Naive thymus-derived CD4-positive, alpha-beta T cell (primary cell): ENCODE measurements at regions not wholly inside any gene's neighbourhood (a gene's known extent, or its start where the extent isn't known, plus 50 kb on each side); places are given as distances from the start of the nearest gene placed in this dataset.

Experiments
- ATAC-seq: fragments of 150-1000 bp; cut with Tn5 transposase; 2 replicates; pipeline ENCODE4 v1.10.0; 2021; ENCODE audit warnings: mild to moderate bottlenecking, moderate library complexity
- CTCF ChIA-PET: fragments of 350-600 bp; sonication (Branson Sonifier 250); formaldehyde crosslinking; loops from one replicate; lab custom pipeline; 2021; ENCODE audit warnings: antibody characterized with exemption; lab: Charles Lee
- POLR2A ChIA-PET: fragments of 350-600 bp; sonication (Branson Sonifier 250); formaldehyde crosslinking; loops from one replicate; lab custom pipeline; 2021; ENCODE audit warnings: antibody characterized with exemption, inconsistent platforms; lab: Charles Lee
- DNase-seq, 9 donors: peaks; one replicate each; pipeline versions ENCODE4 v3.0.0 to v3.0.0-alpha.2; 2020 to 2022; ENCODE audit warnings: mixed read lengths in 1 of 9
- H3K27ac ChIP-seq: one replicate; pipeline ENCODE4 v1.7.0; 2013; ENCODE audit warnings: mild to moderate bottlenecking, low read depth, low read length, moderate library complexity
- H3K27me3 ChIP-seq, 2 donors: one replicate each; pipeline ENCODE4 v1.7.0; 2013; ENCODE audit warnings: low read length in 2 of 2, mild to moderate bottlenecking in 2 of 2, moderate library complexity in 2 of 2; ENCODE audit not compliant: control insufficient read depth in 2 of 2, insufficient read depth in 2 of 2
- H3K36me3 ChIP-seq, 3 experiments: 1 replicate in 2 of 3; 2 replicates in 1 of 3; pipeline ENCODE4 v1.7.0; 2013; ENCODE audit warnings: low read length in 3 of 3, mild to moderate bottlenecking in 3 of 3, moderate library complexity in 1 of 3; ENCODE audit not compliant: insufficient read depth in 3 of 3, control insufficient read depth in 2 of 3
- H3K4me1 ChIP-seq, 2 donors: one replicate each; pipeline ENCODE4 v1.7.0; 2013; ENCODE audit warnings: low read length in 2 of 2, mild to moderate bottlenecking in 2 of 2, moderate library complexity in 1 of 2; ENCODE audit not compliant: control insufficient read depth in 2 of 2, insufficient read depth in 2 of 2
- H3K4me3 ChIP-seq: 2 replicates; pipeline ENCODE4 v1.7.0; 2013; ENCODE audit warnings: mild to moderate bottlenecking, low read length
- H3K9me3 ChIP-seq, 3 experiments: 1 replicate in 2 of 3; 2 replicates in 1 of 3; pipeline ENCODE4 v1.7.0; 2013; ENCODE audit warnings: low read length in 3 of 3; ENCODE audit not compliant: control insufficient read depth in 2 of 3
- H3K27ac Mint-ChIP-seq, 9 donors: one replicate each; pipeline ENCODE4 v1.8.0; 2020 to 2022; ENCODE audit warnings: mixed read lengths in 9 of 9, mild to moderate bottlenecking in 8 of 9, moderate library complexity in 5 of 9, inconsistent platforms in 2 of 9
- H3K27me3 Mint-ChIP-seq, 5 donors: one replicate each; pipeline ENCODE4 v1.8.0; 2021 to 2022; ENCODE audit warnings: mixed read lengths in 5 of 5, mild to moderate bottlenecking in 1 of 5
- H3K36me3 Mint-ChIP-seq, 5 donors: one replicate each; pipeline ENCODE4 v1.8.0; 2020 to 2022; ENCODE audit warnings: mixed read lengths in 5 of 5, mild to moderate bottlenecking in 3 of 5, inconsistent platforms in 1 of 5
- H3K4me1 Mint-ChIP-seq, 7 donors: one replicate each; pipeline ENCODE4 v1.8.0; 2020 to 2022; ENCODE audit warnings: mixed read lengths in 7 of 7, mild to moderate bottlenecking in 3 of 7, inconsistent platforms in 1 of 7
- H3K4me3 Mint-ChIP-seq, 10 donors: one replicate each; pipeline ENCODE4 v1.8.0; 2020 to 2022; ENCODE audit warnings: mild to moderate bottlenecking in 10 of 10, mixed read lengths in 10 of 10, moderate library complexity in 6 of 10, inconsistent platforms in 2 of 10
- H3K9me3 Mint-ChIP-seq, 11 donors: one replicate each; pipeline ENCODE4 v1.8.0; 2020 to 2022; ENCODE audit warnings: mixed read lengths in 11 of 11, mild to moderate bottlenecking in 4 of 11, inconsistent platforms in 1 of 11, moderate library complexity in 1 of 11
- intact Hi-C, 2 donors: fragments of 100-400 bp; cut with micrococcal nuclease; formaldehyde crosslinking; loops; one replicate each; pipeline ENCODE4 v1.15.1; 2023

- intact Hi-C loops = no loop called here
- no peak overlapping the region for H3K4me3 Mint-ChIP-seq
- ChIA-PET POLR2A (no interaction called here), CTCF (no interaction called here)
- Histone ChIP-seq H3K9me3 (peaks cover 0 to 5% (median 0%) of the 10 kb centered on the region in 3 experiments), H3K27ac (no peak overlapping the region), H3K27me3 (no peaks in the 10 kb centered on the region), H3K36me3 (no peaks in the 10 kb centered on the region), H3K4me3 (no peak overlapping the region), H3K4me1 (no peaks in the 10 kb centered on the region)
- peaks cover 0 to 18% (median 4%) of the 10 kb centered on the region in 11 donors for H3K9me3 Mint-ChIP-seq
- H3K27me3 Mint-ChIP-seq = peaks cover 5 to 47% (median 12%) of the 10 kb centered on the region in 5 donors
- DNase-seq (no peak), ATAC-seq (no peak)
- peaks cover 0 to 4% (median 0%) of the 10 kb centered on the region in 5 donors for H3K36me3 Mint-ChIP-seq
- peaks cover 0 to 3% (median 0%) of the 10 kb centered on the region in 7 donors for H3K4me1 Mint-ChIP-seq
- H3K27ac Mint-ChIP-seq = no peak overlapping the region
Observed at GRCh38 chr20:48156521-48156920, 371.2 kb upstream of the SULF2 start.

DNA sequence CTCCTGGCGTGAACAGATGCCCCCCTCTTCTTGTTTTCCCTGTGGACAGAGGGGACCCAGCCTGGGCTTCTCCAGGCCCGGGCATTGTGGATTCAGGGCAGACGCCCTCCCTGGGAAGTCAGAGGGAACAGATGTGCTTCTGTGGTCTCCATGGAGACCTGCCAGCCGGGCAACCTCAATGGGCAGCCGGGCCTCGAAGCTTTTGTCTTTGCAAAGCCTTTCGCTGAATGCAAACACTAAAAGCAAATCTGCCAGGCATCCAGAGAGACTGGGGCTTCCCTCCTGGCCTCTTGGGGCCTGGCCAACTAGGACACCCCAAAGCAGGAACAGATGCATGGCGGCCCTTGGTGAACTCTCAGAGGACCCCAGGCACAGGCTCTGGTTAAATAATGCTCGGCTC lies 370.0 kb upstream of the SULF2 start:
- H3K4me1 Mint-ChIP-seq = peaks cover 0 to 3% (median 0%) of the 10 kb centered on the region in 7 donors
- H3K4me3 Mint-ChIP-seq = no peak overlapping the region
- Histone ChIP-seq H3K27ac (no peak overlapping the region), H3K4me3 (no peak overlapping the region), H3K36me3 (no peaks in the 10 kb centered on the region), H3K4me1 (no peaks in the 10 kb centered on the region), H3K27me3 (no peaks in the 10 kb centered on the region), H3K9me3 (peaks cover 0 to 5% (median 0%) of the 10 kb centered on the region in 3 experiments)
- ChIA-PET CTCF (no interaction called here), POLR2A (no interaction called here)
- intact Hi-C loops = no loop called here
- H3K27me3 Mint-ChIP-seq = peaks cover 5 to 41% (median 9%) of the 10 kb centered on the region in 5 donors
- H3K36me3 Mint-ChIP-seq = peaks cover 0 to 4% (median 0%) of the 10 kb centered on the region in 5 donors
- ATAC-seq (no peak), DNase-seq (no peak)
- H3K27ac Mint-ChIP-seq = no peak overlapping the region
- peaks cover 0 to 18% (median 4%) of the 10 kb centered on the region in 11 donors for H3K9me3 Mint-ChIP-seq

DNA sequence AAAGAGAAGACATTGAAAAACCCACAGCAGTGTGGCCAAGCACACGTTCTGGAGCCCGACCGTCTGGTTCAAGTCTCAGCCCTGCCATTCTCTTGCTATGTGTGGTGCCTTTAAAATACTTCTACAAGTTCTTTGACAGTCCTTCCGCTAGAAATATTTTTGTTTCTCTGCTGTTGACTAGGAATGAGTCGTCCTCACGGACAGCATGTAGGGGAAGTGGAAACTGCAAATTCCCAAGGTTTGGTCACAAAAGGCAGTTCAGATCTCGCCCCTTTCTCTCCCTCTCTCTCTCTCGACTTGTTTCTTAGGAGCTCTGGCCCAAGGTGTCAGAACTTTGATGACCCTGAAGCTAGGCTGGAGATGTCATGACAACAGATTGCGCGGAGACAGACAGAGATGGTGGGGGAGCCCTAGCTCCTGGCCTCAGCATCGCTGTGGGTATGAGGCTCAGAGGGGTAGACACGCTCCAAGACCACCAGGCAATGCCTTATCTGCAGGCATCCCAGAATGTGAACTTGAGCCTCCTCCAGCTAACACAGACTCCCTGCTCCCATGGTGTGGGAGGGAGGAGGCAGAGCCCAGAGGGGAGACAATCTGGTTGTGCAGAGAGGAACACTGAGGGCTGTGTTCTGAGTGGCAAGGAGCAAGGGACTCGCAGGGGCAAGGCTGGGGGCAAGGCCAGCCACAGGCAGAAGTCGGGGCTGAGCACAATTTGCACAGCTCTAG lies 368.9 kb upstream of the SULF2 start:
- Mint-ChIP-seq H3K36me3 (peaks cover 0 to 4% (median 0%) of the 10 kb centered on the region in 5 donors), H3K27me3 (peaks cover 5 to 35% (median 9%) of the 10 kb centered on the region in 5 donors), H3K9me3 (peaks cover 0 to 18% (median 4%) of the 10 kb centered on the region in 11 donors), H3K4me3 (no peak overlapping the region), H3K4me1 (peaks cover 0 to 3% (median 0%) of the 10 kb centered on the region in 7 donors), H3K27ac (no peak overlapping the region)
- Histone ChIP-seq H3K4me1 (no peaks in the 10 kb centered on the region), H3K27ac (no peak overlapping the region), H3K36me3 (no peaks in the 10 kb centered on the region), H3K9me3 (peaks cover 0 to 5% (median 0%) of the 10 kb centered on the region in 3 experiments), H3K4me3 (no peak overlapping the region), H3K27me3 (no peaks in the 10 kb centered on the region)
- CTCF ChIA-PET = no interaction called here
- intact Hi-C loops = no loop called here
- ATAC-seq (no peak), DNase-seq (no peak)
- POLR2A ChIA-PET = no interaction called here

DNA sequence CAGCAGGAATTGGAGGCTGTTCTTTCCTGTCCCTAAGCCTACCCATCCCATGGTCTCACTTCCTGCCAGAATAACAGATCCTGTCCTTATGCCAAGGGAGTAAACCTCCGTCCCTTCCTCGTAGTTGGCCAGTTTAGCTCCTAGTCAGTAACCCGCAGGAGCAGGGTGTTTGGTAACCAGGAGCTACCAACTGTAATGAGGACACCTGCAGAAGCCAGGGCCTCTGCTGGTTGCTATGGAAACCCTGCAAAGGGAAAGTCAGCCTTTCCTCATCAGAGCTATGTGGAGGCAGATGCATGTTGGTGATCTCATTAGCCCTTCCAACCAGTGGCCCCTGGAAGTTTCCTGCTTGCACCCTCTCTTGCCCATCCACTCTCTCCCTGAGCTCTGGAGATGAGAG lies 368.2 kb upstream of the SULF2 start:
- H3K27ac ChIP-seq = no peak overlapping the region
- peaks cover 0 to 5% (median 0%) of the 10 kb centered on the region in 3 experiments for H3K9me3 ChIP-seq
- no peaks in the 10 kb centered on the region for H3K4me1 ChIP-seq
- no peaks in the 10 kb centered on the region for H3K27me3 ChIP-seq
- DNase-seq (no peak), ATAC-seq (no peak)
- no peak overlapping the region for H3K4me3 ChIP-seq
- ChIA-PET POLR2A (no interaction called here), CTCF (no interaction called here)
- no peak overlapping the region for H3K27ac Mint-ChIP-seq
- peaks cover 5 to 35% (median 9%) of the 10 kb centered on the region in 5 donors for H3K27me3 Mint-ChIP-seq
- intact Hi-C loops = no loop called here
- peaks cover 0 to 4% (median 0%) of the 10 kb centered on the region in 5 donors for H3K36me3 Mint-ChIP-seq
- peaks cover 0 to 18% (median 4%) of the 10 kb centered on the region in 11 donors for H3K9me3 Mint-ChIP-seq
- H3K4me3 Mint-ChIP-seq = no peak overlapping the region
- no peaks in the 10 kb centered on the region for H3K36me3 ChIP-seq
- peaks cover 0 to 3% (median 0%) of the 10 kb centered on the region in 7 donors for H3K4me1 Mint-ChIP-seq

- no peak for ATAC-seq
- DNase-seq = no peak
- Histone ChIP-seq H3K4me3 (no peak overlapping the region), H3K36me3 (no peaks in the 10 kb centered on the region), H3K27me3 (no peaks in the 10 kb centered on the region), H3K27ac (no peak overlapping the region), H3K9me3 (peaks cover 0 to 5% (median 0%) of the 10 kb centered on the region in 3 experiments), H3K4me1 (no peaks in the 10 kb centered on the region)
- H3K4me3 Mint-ChIP-seq = no peak overlapping the region
- peaks cover 4 to 35% (median 6%) of the 10 kb centered on the region in 5 donors for H3K27me3 Mint-ChIP-seq
- H3K9me3 Mint-ChIP-seq = peaks cover 0 to 18% (median 4%) of the 10 kb centered on the region in 11 donors
- no peak overlapping the region for H3K27ac Mint-ChIP-seq
- H3K36me3 Mint-ChIP-seq = peaks cover 0 to 4% (median 0%) of the 10 kb centered on the region in 5 donors
- intact Hi-C loops = no loop called here
- CTCF ChIA-PET = no interaction called here
- H3K4me1 Mint-ChIP-seq = peaks cover 0 to 2% (median 0%) of the 10 kb centered on the region in 7 donors
- POLR2A ChIA-PET = no interaction called here
Observed at GRCh38 chr20:48153103-48153502, 367.8 kb upstream of the SULF2 start.

DNA sequence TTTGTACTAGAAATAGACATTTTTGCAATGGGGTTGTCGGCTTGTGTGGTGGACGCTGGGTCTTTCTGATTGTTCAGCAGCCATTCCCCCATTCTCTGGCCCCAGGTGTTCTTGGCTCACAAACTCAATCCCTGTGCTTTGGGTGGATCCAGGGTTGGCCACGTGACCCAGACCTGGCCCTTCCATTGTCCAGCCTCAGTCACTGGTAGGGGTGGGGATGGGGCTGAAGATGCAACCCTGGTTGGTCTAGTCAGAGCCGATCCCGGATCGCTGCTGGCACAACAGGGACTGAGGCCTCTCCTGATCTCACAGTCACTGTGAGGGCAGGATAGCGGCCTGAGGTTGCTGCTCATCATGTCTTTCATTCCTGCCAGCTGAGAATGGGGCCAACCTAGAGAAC lies 365.3 kb upstream of the SULF2 start:
- intact Hi-C loops = no loop called here
- H3K36me3 ChIP-seq = no peaks in the 10 kb centered on the region
- CTCF ChIA-PET = no interaction called here
- H3K27ac ChIP-seq = no peak overlapping the region
- Mint-ChIP-seq H3K4me1 (no peaks in the 10 kb centered on the region), H3K36me3 (peaks cover 0 to 4% (median 0%) of the 10 kb centered on the region in 5 donors), H3K9me3 (peaks cover 0 to 8% (median under 1%) of the 10 kb centered on the region in 11 donors), H3K27me3 (peaks cover 0 to 24% (median 10%) of the 10 kb centered on the region in 5 donors), H3K4me3 (no peak overlapping the region), H3K27ac (no peak overlapping the region)
- ATAC-seq = no peak
- no peaks in the 10 kb centered on the region for H3K27me3 ChIP-seq
- H3K4me1 ChIP-seq = no peaks in the 10 kb centered on the region
- H3K4me3 ChIP-seq = no peak overlapping the region
- no peaks in the 10 kb centered on the region for H3K9me3 ChIP-seq
- DNase-seq = no peak
- POLR2A ChIA-PET = no interaction called here

- Mint-ChIP-seq H3K4me3 (no peak overlapping the region), H3K27me3 (peaks cover 0 to 18% (median 9%) of the 10 kb centered on the region in 5 donors)
- CTCF ChIA-PET = no interaction called here
Observed at GRCh38 chr20:48149902-48150301, 364.6 kb upstream of the SULF2 start.

More at GRCh38 chr20:48149902-48150301, 364.6 kb upstream of the SULF2 start:
- Histone ChIP-seq H3K36me3 (no peaks in the 10 kb centered on the region), H3K4me1 (no peaks in the 10 kb centered on the region), H3K9me3 (no peaks in the 10 kb centered on the region), H3K27me3 (no peaks in the 10 kb centered on the region), H3K27ac (no peak overlapping the region), H3K4me3 (no peak overlapping the region)
- no peak for ATAC-seq
- no peak overlapping the region for H3K27ac Mint-ChIP-seq
- DNase-seq = no peak
- peaks cover 0 to 4% (median 0%) of the 10 kb centered on the region in 5 donors for H3K36me3 Mint-ChIP-seq
- POLR2A ChIA-PET = no interaction called here
- H3K4me1 Mint-ChIP-seq = no peaks in the 10 kb centered on the region
- intact Hi-C loops = no loop called here
- H3K9me3 Mint-ChIP-seq = peaks cover 0 to 5% (median 0%) of the 10 kb centered on the region in 11 donors
